PC-9 (cell line): ENCODE measurements at regions not wholly inside any gene's neighbourhood (a gene's known extent, or its start where the extent isn't known, plus 50 kb on each side); places are given as distances from the start of the nearest gene placed in this dataset.

ENCODE experiments used
- EZH2 ChIP-seq: fragments of 200-600 bp; sonication (generic); IDR thresholded peaks from 2 replicates; pipeline ENCODE4 v1.8.0; 2017; ENCODE audit warnings: antibody characterized with exemption, low read depth
- TF ChIP-seq, protein P1 (sequence below): fragments of 200-600 bp; sonication (generic); conservative IDR thresholded peaks from 2 replicates; pipeline ENCODE4 v1.6.1; 2017; ENCODE audit warnings: mixed run types, antibody characterized with exemption, mild to moderate bottlenecking, moderate library complexity

- TF ChIP-seq, protein P1, sequence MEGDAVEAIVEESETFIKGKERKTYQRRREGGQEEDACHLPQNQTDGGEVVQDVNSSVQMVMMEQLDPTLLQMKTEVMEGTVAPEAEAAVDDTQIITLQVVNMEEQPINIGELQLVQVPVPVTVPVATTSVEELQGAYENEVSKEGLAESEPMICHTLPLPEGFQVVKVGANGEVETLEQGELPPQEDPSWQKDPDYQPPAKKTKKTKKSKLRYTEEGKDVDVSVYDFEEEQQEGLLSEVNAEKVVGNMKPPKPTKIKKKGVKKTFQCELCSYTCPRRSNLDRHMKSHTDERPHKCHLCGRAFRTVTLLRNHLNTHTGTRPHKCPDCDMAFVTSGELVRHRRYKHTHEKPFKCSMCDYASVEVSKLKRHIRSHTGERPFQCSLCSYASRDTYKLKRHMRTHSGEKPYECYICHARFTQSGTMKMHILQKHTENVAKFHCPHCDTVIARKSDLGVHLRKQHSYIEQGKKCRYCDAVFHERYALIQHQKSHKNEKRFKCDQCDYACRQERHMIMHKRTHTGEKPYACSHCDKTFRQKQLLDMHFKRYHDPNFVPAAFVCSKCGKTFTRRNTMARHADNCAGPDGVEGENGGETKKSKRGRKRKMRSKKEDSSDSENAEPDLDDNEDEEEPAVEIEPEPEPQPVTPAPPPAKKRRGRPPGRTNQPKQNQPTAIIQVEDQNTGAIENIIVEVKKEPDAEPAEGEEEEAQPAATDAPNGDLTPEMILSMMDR: no peak
- TF ChIP-seq EZH2: no peak
Measured at GRCh38 chr10:126770809-126771208, 100.3 kb upstream of the C10orf90 start.
